OCI-LY7 (cell line): ENCODE measurements at regions not wholly inside any gene's neighbourhood (a gene's known extent, or its start where the extent isn't known, plus 50 kb on each side); places are given as distances from the start of the nearest gene placed in this dataset.

ENCODE experiments used
- BruUV-seq: library from RNA; stranded (reverse); fragments of 400-500 nt; replicated peaks from 2 replicates; lab custom pipeline; 2021; lab: Mats Ljungman, UMichigan
- CTCF ChIA-PET: fragments of 300-600 bp; sonication (Branson Sonifier 250); formaldehyde crosslinking; loops from one replicate; lab custom pipeline; 2022; ENCODE audit warnings: antibody characterized with exemption; ENCODE audit not compliant: unreplicated experiment; lab: Charles Lee
- POLR2A ChIA-PET: fragments of 300-600 bp; sonication (Branson Sonifier 250); formaldehyde crosslinking; loops from one replicate; lab custom pipeline; 2022; ENCODE audit warnings: antibody characterized with exemption; lab: Charles Lee
- DNase-seq: peaks from one replicate; pipeline ENCODE4 v3.0.0-alpha.2; 2015; ENCODE audit warnings: low spot score
- H2AFZ ChIP-seq: fragments of 200-600 bp; sonication (generic), shearing (Covaris generic); 2 replicates; pipeline ENCODE4 v1.6.1; 2014; ENCODE audit warnings: mild to moderate bottlenecking, antibody characterized with exemption, low read length, moderate library complexity
- H3K27ac ChIP-seq: fragments of 200-600 bp; sonication (generic); 2 replicates; pipeline ENCODE4 v1.5.1; 2014; ENCODE audit warnings: mixed run types, low read depth, mild to moderate bottlenecking, moderate library complexity, low read length, inconsistent platforms; ENCODE audit not compliant: poor library complexity, severe bottlenecking
- H3K36me3 ChIP-seq: fragments of 200-600 bp; sonication (generic); 2 replicates; pipeline ENCODE4 v1.6.1; 2014; ENCODE audit warnings: mild to moderate bottlenecking, antibody characterized with exemption, low read length, moderate library complexity, mixed read lengths; ENCODE audit not compliant: insufficient read depth
- H3K4me1 ChIP-seq: fragments of 200-600 bp; sonication (generic); 2 replicates; pipeline ENCODE4 v1.5.1; 2014; ENCODE audit warnings: mild to moderate bottlenecking, low read length; ENCODE audit not compliant: insufficient read depth, poor library complexity, severe bottlenecking
- H3K4me2 ChIP-seq: fragments of 200-600 bp; sonication (generic); 2 replicates; pipeline ENCODE4 v1.6.1; 2014; ENCODE audit warnings: mild to moderate bottlenecking, low read length
- H3K4me3 ChIP-seq: fragments of 200-600 bp; sonication (generic); 2 replicates; pipeline ENCODE4 v1.5.1; 2014; ENCODE audit warnings: mild to moderate bottlenecking, low read depth, low read length; ENCODE audit not compliant: poor library complexity, severe bottlenecking
- H3K79me2 ChIP-seq: fragments of 200-600 bp; sonication (generic); 2 replicates; pipeline ENCODE4 v1.6.1; 2016; ENCODE audit warnings: low read depth, mild to moderate bottlenecking, low read length, moderate library complexity, mixed read lengths; ENCODE audit not compliant: insufficient read depth
- H3K9me2 ChIP-seq: fragments of 200-600 bp; sonication (generic); 2 replicates; pipeline ENCODE4 v1.6.1; 2016; ENCODE audit warnings: mild to moderate bottlenecking, low read length, mixed read lengths; ENCODE audit not compliant: insufficient read depth
- H3K9me3 ChIP-seq: fragments of 200-600 bp; sonication (generic); 2 replicates; pipeline ENCODE4 v1.6.1; 2014; ENCODE audit warnings: mild to moderate bottlenecking, mixed run types, low read length, mixed read lengths
- H4K20me1 ChIP-seq: fragments of 200-600 bp; sonication (generic); 2 replicates; pipeline ENCODE4 v1.6.1; 2014; ENCODE audit warnings: mild to moderate bottlenecking, antibody characterized with exemption, low read length, moderate library complexity, mixed read lengths; ENCODE audit not compliant: insufficient read depth
- EZH2phosphoT487 ChIP-seq: fragments of 200-600 bp; sonication (generic); IDR thresholded peaks from 2 replicates; pipeline ENCODE4 v1.6.1; 2018; ENCODE audit warnings: low read depth, borderline replicate concordance, mild to moderate bottlenecking, mixed run types, antibody characterized with exemption, low read length, moderate library complexity, mixed read lengths
- intact Hi-C: fragments of 100-400 bp; cut with micrococcal nuclease; formaldehyde crosslinking; loops from one replicate; pipeline ENCODE4 v1.10.0; 2022; ENCODE audit not compliant: unreplicated experiment
- TF ChIP-seq, protein P1 (sequence below): fragments of 200-600 bp; sonication (generic); conservative IDR thresholded peaks from 2 replicates; pipeline ENCODE4 v1.5.1; 2014; ENCODE audit warnings: mild to moderate bottlenecking, antibody characterized with exemption, low read length, moderate library complexity, mixed read lengths

DNA sequence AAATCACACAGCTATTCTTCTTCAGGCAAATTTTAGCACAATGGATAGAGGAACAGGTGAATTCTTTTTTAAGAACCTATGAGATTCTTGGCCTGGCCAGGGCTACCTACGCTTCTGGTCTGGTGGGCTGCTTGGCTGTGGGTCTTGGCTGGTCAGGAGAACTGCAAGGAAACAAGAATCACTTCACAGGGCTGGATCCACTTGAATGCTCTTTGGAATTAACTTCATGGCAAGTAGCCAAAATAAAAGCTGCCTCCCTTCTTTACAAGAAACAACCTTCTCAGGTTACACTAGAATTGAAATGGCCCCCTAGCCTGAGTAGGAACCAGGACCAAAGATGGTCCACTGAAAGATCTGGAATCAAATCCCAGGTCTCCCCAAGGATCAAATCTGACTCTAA is 519.1 kb downstream of the IQCM start:
- no peak for DNase-seq
- ChIA-PET POLR2A (no interaction called here), CTCF (no interaction called here)
- no peaks in the 10 kb centered on the region for H3K9me2 ChIP-seq
- no peaks in the 10 kb centered on the region for H3K9me3 ChIP-seq
- TF ChIP-seq, protein P1, sequence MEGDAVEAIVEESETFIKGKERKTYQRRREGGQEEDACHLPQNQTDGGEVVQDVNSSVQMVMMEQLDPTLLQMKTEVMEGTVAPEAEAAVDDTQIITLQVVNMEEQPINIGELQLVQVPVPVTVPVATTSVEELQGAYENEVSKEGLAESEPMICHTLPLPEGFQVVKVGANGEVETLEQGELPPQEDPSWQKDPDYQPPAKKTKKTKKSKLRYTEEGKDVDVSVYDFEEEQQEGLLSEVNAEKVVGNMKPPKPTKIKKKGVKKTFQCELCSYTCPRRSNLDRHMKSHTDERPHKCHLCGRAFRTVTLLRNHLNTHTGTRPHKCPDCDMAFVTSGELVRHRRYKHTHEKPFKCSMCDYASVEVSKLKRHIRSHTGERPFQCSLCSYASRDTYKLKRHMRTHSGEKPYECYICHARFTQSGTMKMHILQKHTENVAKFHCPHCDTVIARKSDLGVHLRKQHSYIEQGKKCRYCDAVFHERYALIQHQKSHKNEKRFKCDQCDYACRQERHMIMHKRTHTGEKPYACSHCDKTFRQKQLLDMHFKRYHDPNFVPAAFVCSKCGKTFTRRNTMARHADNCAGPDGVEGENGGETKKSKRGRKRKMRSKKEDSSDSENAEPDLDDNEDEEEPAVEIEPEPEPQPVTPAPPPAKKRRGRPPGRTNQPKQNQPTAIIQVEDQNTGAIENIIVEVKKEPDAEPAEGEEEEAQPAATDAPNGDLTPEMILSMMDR = no peak
- TF ChIP-seq EZH2phosphoT487 = no peak
- H3K27ac ChIP-seq = no peak overlapping the region
- no peaks in the 10 kb centered on the region for H3K79me2 ChIP-seq
- H3K4me1 ChIP-seq = no peaks in the 10 kb centered on the region
- no peak overlapping the region for H3K4me3 ChIP-seq
- intact Hi-C loops = no loop called here
- BruUV-seq = no TSS peak
- no peaks in the 10 kb centered on the region for H3K36me3 ChIP-seq
- H2AFZ ChIP-seq = no peak overlapping the region
- no peaks in the 10 kb centered on the region for H4K20me1 ChIP-seq
- no peak overlapping the region for H3K4me2 ChIP-seq

DNA sequence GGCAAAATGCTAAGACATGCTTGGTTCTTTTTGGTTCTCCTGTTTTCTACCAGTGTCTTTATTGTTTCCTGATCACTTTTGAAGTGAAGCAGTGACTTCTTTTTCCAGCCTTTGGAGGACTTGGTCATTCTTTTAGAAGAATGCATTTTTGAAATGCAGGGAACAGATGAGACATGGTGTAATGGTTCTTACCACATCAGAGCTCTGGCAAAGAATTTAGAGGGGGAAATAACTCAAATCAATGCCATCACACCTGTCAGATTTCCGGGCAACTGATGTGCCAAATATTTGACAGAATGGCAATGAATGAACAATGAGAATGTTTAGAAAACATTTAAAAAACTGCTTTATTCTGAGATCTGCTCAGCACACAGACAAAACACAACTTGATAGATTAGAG is 519.6 kb downstream of the IQCM start:
- Histone ChIP-seq H3K79me2 (no peaks in the 10 kb centered on the region), H3K4me2 (no peak overlapping the region), H4K20me1 (no peaks in the 10 kb centered on the region), H2AFZ (no peak overlapping the region), H3K9me3 (no peaks in the 10 kb centered on the region), H3K4me1 (no peaks in the 10 kb centered on the region), H3K4me3 (no peak overlapping the region), H3K36me3 (no peaks in the 10 kb centered on the region), H3K9me2 (no peaks in the 10 kb centered on the region), H3K27ac (no peak overlapping the region)
- no peak for DNase-seq
- ChIA-PET POLR2A (no interaction called here), CTCF (no interaction called here)
- BruUV-seq = no TSS peak
- intact Hi-C loops = no loop called here
- TF ChIP-seq, protein P1 = no peak
- TF ChIP-seq EZH2phosphoT487 = no peak

DNA sequence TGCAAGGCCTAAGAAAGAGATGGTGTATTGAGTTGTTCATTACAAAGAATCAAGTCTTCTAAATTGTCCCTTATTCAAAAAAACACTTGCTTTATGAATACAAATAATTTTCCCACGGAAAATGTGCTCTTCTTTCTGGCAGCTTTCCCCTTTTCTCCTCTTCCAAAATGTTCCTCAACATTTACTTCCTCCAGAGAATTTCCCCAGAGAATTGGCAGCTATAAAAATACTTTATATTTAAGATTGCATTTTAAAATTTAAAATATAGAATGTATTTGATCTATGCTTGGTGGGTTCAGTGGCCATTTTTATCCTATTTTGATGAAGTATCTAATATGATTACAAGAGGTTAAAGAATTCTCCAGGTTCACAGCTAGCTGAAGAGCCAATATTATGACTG is 521.0 kb downstream of the IQCM start:
- H3K4me3 ChIP-seq = no peak overlapping the region
- TF ChIP-seq, protein P1 = no peak
- intact Hi-C loops = no loop called here
- no peaks in the 10 kb centered on the region for H3K4me1 ChIP-seq
- ChIA-PET POLR2A (interaction anchor here (0.6 to 0.8 kb wide), 2 partner anchors 10 to 273 kb away, joined by 3 read pairs; no protein-coding TSS in a partner anchor), CTCF (no interaction called here)
- H3K9me3 ChIP-seq = no peaks in the 10 kb centered on the region
- H3K9me2 ChIP-seq = no peaks in the 10 kb centered on the region
- no peaks in the 10 kb centered on the region for H3K79me2 ChIP-seq
- H4K20me1 ChIP-seq = no peaks in the 10 kb centered on the region
- no peak for DNase-seq
- no peak overlapping the region for H3K4me2 ChIP-seq
- no peak overlapping the region for H3K27ac ChIP-seq
- H2AFZ ChIP-seq = no peak overlapping the region
- H3K36me3 ChIP-seq = no peaks in the 10 kb centered on the region
- no TSS peak for BruUV-seq
